Immature natural killer cell (primary cell): ENCODE measurements at regions not wholly inside any gene's neighbourhood (a gene's known extent, or its start where the extent isn't known, plus 50 kb on each side); places are given as distances from the start of the nearest gene placed in this dataset.

ENCODE experiments used
- DNase-seq, 3 donors: peaks; one replicate each; pipeline ENCODE4 v3.0.0; 2022; ENCODE audit warnings: mixed read lengths in 1 of 3
- H3K27ac Mint-ChIP-seq, 6 donors: one replicate each; pipeline ENCODE4 v1.8.0; 2020; ENCODE audit warnings: mixed read lengths in 6 of 6, mild to moderate bottlenecking in 5 of 6, inconsistent platforms in 4 of 6, moderate library complexity in 3 of 6
- H3K27me3 Mint-ChIP-seq, 3 donors: one replicate each; pipeline ENCODE4 v1.8.0; 2020 to 2021; ENCODE audit warnings: low read depth in 3 of 3, mild to moderate bottlenecking in 3 of 3, mixed read lengths in 3 of 3, moderate library complexity in 3 of 3, inconsistent platforms in 1 of 3
- H3K36me3 Mint-ChIP-seq, 3 donors: one replicate each; pipeline ENCODE4 v1.8.0; 2020; ENCODE audit warnings: mixed read lengths in 3 of 3, inconsistent platforms in 2 of 3, mild to moderate bottlenecking in 2 of 3
- H3K4me1 Mint-ChIP-seq, 2 donors: one replicate each; pipeline ENCODE4 v1.8.0; 2020; ENCODE audit warnings: inconsistent platforms in 2 of 2, mild to moderate bottlenecking in 2 of 2, mixed read lengths in 2 of 2, moderate library complexity in 1 of 2
- H3K4me3 Mint-ChIP-seq, 5 donors: one replicate each; pipeline ENCODE4 v1.8.0; 2020; ENCODE audit warnings: mild to moderate bottlenecking in 5 of 5, mixed read lengths in 5 of 5, inconsistent platforms in 3 of 5, moderate library complexity in 3 of 5
- H3K9me3 Mint-ChIP-seq, 6 donors: one replicate each; pipeline ENCODE4 v1.8.0; 2020; ENCODE audit warnings: mild to moderate bottlenecking in 6 of 6, mixed read lengths in 6 of 6, inconsistent platforms in 4 of 6, moderate library complexity in 3 of 6

DNA sequence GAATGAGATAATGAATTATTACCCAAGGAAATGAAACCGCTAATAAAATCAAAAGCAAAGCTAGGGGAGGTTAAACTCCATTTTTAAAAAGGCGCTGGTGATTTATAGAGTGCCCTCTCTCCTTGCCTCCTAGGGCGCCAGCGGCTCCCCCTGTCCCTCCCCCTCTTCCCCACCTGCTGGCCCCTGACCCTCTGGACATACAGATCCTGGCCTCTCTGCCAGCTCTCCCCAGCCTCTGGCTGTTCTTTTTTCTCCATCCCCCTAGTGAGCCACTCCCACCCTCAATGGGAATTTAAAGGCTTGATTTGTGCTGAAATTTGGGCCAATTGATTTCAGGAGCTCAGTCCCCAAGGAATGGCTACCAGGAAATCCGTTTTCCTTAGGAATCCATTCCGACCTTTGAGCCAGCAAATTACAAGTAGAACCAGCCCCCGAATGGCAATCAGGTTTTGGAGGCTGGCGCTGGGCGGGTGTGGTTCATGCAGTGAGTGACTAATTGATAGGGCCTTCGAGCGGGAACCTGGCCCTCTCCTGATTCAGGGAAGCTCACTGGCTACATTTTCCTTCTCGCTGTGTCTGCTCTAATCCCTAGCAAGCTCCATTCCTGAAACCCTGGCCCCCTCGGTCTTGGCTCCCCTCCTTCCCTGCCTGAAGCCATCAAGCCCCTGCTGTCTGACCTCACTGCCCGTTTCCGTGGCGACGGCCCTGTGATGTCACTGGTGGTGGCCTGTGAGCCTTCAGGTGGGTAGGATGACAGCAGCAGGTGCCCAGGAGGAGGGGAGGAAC is 141.9 kb upstream of the SDK2 start:
- Mint-ChIP-seq H3K9me3 (no peaks in the 10 kb centered on the region), H3K4me3 (no peak overlapping the region), H3K27ac (no peak overlapping the region), H3K4me1 (peaks cover 0 to 2% of the 10 kb centered on the region in 2 donors), H3K27me3 (peaks cover 0 to 14% (median 4%) of the 10 kb centered on the region in 3 donors), H3K36me3 (no peaks in the 10 kb centered on the region)
- no peak for DNase-seq

DNA sequence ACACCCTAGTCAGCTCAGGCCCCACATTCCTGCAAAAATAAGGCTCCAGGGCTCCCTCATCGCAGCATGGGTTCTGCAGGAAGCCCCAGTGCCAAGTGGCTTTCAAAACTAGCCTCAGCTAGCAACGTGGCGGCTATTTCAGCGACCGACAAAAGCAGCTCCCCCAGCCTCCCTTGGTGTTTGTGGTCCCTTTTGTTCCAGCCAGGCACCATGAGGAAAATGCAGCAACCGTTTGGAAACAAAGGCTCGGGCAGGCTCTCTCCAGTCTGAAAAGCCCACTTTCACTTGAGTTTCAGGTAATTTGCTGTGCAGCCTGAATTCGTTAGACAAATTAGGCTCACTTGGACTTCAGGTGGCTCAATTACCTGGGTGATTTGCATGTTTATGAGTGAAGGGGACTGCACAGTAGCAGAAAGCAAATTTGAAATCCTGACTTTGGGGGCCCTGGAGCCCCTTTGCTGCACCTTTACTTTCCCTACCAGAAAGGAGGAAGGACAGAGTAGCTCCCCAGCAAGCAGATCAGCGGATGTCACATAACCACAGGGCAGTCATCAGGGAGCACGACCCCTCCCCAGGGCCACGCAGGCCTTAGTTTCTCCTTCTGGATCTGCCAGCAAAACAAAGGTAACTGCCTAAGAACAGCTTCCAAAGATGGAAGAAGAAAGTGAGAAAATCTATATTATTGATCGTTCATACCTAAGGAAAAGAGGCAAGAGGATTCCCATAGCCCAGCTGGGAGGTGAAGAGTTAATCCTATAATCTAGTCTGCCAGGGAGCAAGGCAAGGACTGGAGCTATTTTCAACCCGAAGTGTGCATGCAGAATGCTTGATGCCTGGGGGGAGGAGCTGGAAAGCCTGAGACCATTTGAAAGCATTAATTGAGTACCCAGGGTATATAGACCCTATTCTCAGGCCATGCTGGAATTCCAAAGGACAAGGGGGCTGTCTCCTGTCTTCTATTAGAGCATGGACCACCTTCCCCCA is 143.1 kb upstream of the SDK2 start:
- Mint-ChIP-seq H3K4me1 (no peaks in the 10 kb centered on the region), H3K27ac (no peak overlapping the region), H3K4me3 (no peak overlapping the region), H3K36me3 (no peaks in the 10 kb centered on the region), H3K27me3 (peaks cover 0 to 11% (median 5%) of the 10 kb centered on the region in 3 donors), H3K9me3 (no peaks in the 10 kb centered on the region)
- DNase-seq: no peak

DNA sequence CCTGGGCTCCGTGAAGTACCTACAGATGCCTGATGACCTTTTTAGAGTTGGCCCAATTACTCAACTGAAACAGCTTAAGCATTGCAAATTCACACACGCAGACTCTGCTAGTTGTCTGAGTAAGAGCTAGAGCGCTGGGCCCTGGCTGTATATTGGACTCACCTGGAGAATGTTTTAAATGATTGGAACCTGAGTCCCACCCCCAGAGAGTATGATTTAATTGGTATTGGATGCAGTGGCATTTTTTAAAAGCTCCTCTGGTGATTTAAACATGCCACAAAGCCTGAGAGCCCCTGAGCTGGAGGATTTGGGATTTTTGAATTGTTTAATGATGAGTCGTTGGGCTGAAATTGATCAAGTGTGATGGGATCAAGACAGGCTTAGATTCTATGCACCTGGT is 143.9 kb upstream of the SDK2 start:
- no peak overlapping the region for H3K27ac Mint-ChIP-seq
- peaks cover 2 to 10% (median 5%) of the 10 kb centered on the region in 3 donors for H3K27me3 Mint-ChIP-seq
- DNase-seq: no peak
- no peaks in the 10 kb centered on the region for H3K36me3 Mint-ChIP-seq
- H3K9me3 Mint-ChIP-seq: no peaks in the 10 kb centered on the region
- no peaks in the 10 kb centered on the region for H3K4me1 Mint-ChIP-seq
- no peak overlapping the region for H3K4me3 Mint-ChIP-seq

DNA sequence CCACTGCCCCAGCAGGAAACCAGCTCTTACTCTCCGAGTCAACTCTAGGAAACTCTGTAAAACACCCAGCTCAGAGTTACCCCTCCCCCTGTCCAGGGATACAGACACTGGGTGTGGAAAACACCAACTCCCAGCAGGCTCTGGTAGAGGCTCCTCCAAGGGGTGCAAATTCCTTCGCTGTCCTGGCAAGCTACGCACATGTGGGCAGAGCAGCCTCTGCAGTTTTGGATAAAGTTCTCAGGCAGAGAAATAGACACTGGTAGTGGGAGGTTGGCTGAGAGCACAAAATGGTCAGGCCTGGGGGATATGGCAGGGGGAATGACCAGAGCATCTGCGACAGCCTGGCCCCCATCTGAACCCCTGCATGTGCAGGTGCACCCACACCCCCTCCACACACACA is 146.9 kb upstream of the SDK2 start:
- peaks cover 2 to 12% (median 3%) of the 10 kb centered on the region in 3 donors for H3K27me3 Mint-ChIP-seq
- H3K4me1 Mint-ChIP-seq: no peaks in the 10 kb centered on the region
- DNase-seq: no peak
- H3K36me3 Mint-ChIP-seq: no peaks in the 10 kb centered on the region
- H3K9me3 Mint-ChIP-seq: no peaks in the 10 kb centered on the region
- H3K27ac Mint-ChIP-seq: no peak overlapping the region
- H3K4me3 Mint-ChIP-seq: no peak overlapping the region

DNA sequence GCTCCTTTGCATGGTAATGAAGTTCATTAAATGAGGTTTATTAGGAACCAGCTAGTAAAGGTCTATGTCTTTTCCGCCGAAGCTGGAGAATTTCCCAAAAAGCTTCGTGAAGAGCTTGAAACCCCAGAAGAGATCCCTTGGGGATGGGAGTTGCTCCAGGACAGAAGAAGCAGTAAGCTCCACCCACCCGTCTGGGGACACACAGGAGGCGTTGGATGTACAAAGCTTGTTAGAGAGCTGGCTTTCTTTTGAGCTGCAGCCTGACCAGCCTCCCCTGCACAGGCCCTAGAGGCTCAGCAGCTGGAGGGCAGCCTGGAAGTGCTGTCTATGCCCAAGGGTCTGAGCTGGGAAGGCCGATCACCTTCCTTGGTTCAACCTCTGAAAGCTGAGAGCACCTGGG is 147.4 kb upstream of the SDK2 start:
- Mint-ChIP-seq H3K4me3 (no peak overlapping the region), H3K9me3 (no peaks in the 10 kb centered on the region), H3K36me3 (no peaks in the 10 kb centered on the region), H3K4me1 (no peaks in the 10 kb centered on the region), H3K27ac (no peak overlapping the region), H3K27me3 (peaks cover 2 to 13% (median 3%) of the 10 kb centered on the region in 3 donors)
- no peak for DNase-seq

DNA sequence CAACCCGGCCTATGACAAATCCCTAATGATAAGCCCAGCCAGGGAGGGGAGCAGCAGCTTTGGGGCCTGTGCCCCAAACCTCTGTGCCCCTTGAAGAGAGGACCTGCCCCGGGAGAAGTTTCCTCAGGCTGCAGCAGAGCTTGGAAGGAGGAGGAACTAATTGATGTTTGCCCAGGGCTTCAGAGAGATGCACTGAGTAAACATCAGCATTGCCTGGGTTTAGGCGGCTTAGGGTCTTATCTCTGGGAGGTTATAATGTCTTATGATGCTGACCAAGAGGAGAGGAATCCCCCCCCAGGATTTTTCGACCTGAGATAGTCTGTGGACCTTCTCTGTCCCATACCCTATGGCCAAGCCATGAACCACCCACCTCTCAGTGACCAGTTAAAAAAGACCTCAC is 148.7 kb upstream of the SDK2 start:
- no peaks in the 10 kb centered on the region for H3K4me1 Mint-ChIP-seq
- peaks cover 2 to 14% (median 8%) of the 10 kb centered on the region in 3 donors for H3K27me3 Mint-ChIP-seq
- H3K36me3 Mint-ChIP-seq: no peaks in the 10 kb centered on the region
- no peak overlapping the region for H3K4me3 Mint-ChIP-seq
- H3K27ac Mint-ChIP-seq: no peak overlapping the region
- DNase-seq: no peak
- no peaks in the 10 kb centered on the region for H3K9me3 Mint-ChIP-seq

DNA sequence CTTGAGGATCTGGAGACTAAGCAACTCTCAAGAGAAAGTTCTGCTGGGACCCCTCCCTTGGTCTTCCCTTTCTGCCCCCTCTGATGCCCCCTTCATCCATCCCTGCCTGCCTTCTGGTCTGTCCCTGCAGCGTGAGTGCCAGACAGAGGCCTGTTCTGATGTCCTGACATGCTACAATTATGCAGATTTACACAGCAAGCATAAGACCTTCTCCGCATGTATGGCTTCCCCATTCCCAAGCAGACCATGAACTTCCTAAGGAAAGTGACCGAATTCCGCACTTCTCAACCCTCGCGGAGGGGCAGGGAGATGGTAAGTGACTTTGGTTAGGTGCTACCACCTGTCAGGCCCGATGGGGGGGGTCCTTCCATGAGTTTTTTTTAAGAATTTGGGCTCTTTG is 150.1 kb upstream of the SDK2 start:
- Mint-ChIP-seq H3K27ac (no peak overlapping the region), H3K36me3 (no peaks in the 10 kb centered on the region), H3K9me3 (no peaks in the 10 kb centered on the region), H3K27me3 (peaks cover 2 to 17% (median 8%) of the 10 kb centered on the region in 3 donors), H3K4me3 (no peak overlapping the region), H3K4me1 (no peaks in the 10 kb centered on the region)
- DNase-seq: no peak

DNA sequence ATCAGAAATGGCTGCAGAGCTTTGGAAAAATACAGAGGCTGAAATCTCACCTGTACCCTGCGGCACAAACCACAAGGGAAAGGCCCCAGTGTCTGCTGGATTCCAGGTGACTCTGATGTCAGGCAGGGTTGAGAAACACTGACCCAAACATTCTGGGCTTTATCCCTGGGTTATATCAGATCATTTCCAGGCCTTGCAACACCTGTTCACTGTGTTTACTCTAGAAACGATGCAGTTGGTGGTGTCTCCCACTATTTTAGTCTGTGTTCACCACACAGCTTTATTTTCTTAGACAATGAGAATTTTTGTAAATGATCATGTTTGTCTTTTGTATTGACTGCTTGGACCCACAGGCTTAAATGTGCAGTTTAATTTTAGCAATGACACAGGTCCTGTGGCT is 151.5 kb upstream of the SDK2 start:
- no peak overlapping the region for H3K27ac Mint-ChIP-seq
- DNase-seq: no peak
- H3K27me3 Mint-ChIP-seq: peaks cover 2 to 13% (median 7%) of the 10 kb centered on the region in 3 donors
- H3K9me3 Mint-ChIP-seq: no peaks in the 10 kb centered on the region
- no peaks in the 10 kb centered on the region for H3K4me1 Mint-ChIP-seq
- no peak overlapping the region for H3K4me3 Mint-ChIP-seq
- H3K36me3 Mint-ChIP-seq: no peaks in the 10 kb centered on the region

DNA sequence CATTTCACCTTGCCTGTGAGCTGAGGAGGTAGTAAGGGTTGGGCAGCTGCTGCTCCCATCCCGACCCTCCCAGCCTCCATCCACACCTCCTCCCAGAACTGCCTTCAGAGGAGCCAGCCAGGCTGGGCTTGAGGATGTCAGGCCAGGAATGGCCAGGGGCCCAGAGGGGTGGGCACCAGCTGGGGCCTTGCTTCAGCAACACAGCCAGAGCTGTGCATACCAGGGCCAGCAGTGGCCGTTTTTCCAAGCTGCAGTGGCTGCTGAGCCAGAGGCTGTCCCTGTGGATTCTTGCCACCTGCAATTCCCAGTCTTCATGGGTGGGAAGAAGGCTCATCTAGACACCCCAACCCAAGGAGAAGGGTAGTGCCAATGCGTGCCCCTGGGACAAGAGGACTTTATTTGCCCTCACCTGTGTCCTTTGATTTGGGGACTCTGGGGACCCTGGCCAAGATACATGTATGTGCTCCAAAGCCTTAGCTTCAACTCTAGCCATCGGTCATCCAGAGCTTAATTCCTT is 153.4 kb upstream of the SDK2 start:
- DNase-seq: no peak
- no peaks in the 10 kb centered on the region for H3K4me1 Mint-ChIP-seq
- no peak overlapping the region for H3K4me3 Mint-ChIP-seq
- H3K9me3 Mint-ChIP-seq: peaks cover 0 to 2% (median 0%) of the 10 kb centered on the region in 6 donors
- peaks cover 2 to 13% (median 8%) of the 10 kb centered on the region in 3 donors for H3K27me3 Mint-ChIP-seq
- H3K36me3 Mint-ChIP-seq: no peaks in the 10 kb centered on the region
- H3K27ac Mint-ChIP-seq: no peak overlapping the region

DNA sequence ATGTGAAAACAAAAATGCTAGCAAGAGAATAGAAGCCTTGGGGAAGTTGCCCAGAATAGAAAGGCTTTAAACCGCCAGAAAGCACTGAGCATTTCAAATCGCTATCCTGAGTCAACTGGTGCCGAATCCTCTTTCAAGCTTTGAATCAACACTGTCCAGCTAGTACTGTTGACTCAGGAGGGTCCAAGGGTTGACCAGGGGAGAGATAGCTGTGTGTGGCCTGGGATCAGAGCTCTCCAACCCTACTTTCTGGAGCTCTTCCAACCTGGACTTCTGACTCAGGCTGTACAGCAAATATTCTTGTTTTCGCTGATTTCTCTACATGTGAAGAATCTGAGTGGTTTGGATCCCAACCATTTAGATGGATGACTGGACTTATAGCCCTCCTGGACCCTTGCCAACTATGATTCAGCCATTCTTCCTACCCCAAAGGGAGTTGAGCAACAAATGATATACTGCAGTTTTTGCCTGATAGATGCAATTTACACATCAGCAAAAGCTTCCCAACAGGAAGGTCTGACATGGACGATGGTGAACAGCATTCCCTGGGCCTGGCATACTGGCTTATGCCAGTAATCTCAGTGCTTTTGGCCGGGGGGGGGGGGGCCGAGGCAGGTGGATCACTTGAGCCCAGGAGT is 154.0 kb upstream of the SDK2 start:
- H3K36me3 Mint-ChIP-seq: peaks cover 0 to 3% (median 0%) of the 10 kb centered on the region in 3 donors
- no peak for DNase-seq
- H3K4me1 Mint-ChIP-seq: no peaks in the 10 kb centered on the region
- H3K9me3 Mint-ChIP-seq: peaks cover 0 to 5% (median under 1%) of the 10 kb centered on the region in 6 donors
- peaks cover 0 to 13% (median 8%) of the 10 kb centered on the region in 3 donors for H3K27me3 Mint-ChIP-seq
- H3K4me3 Mint-ChIP-seq: no peak overlapping the region
- H3K27ac Mint-ChIP-seq: no peak overlapping the region

DNA sequence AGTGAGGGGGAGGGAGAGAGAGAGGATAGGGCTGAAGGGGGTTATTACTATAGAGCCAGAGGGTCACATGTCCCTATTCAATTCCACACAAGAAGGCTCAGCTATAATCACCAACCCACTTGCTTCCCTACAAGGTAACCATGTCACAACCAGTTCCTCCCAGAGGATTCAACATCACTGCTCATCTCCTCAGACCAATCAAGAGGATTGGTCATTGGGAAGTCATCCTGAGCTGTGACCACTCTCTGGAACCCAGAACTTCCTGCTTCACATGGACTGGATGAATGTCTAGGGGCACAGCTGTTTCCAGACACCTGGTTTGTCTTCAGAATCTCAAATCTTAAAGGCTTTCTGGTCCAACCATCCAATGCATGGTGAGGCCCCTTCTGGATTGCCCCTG is 154.9 kb upstream of the SDK2 start:
- DNase-seq: no peak
- H3K36me3 Mint-ChIP-seq: peaks cover 0 to 3% (median 0%) of the 10 kb centered on the region in 3 donors
- H3K27ac Mint-ChIP-seq: no peak overlapping the region
- peaks cover 0 to 5% (median under 1%) of the 10 kb centered on the region in 6 donors for H3K9me3 Mint-ChIP-seq
- no peaks in the 10 kb centered on the region for H3K4me1 Mint-ChIP-seq
- no peak overlapping the region for H3K4me3 Mint-ChIP-seq
- peaks cover 0 to 11% (median 8%) of the 10 kb centered on the region in 3 donors for H3K27me3 Mint-ChIP-seq

DNA sequence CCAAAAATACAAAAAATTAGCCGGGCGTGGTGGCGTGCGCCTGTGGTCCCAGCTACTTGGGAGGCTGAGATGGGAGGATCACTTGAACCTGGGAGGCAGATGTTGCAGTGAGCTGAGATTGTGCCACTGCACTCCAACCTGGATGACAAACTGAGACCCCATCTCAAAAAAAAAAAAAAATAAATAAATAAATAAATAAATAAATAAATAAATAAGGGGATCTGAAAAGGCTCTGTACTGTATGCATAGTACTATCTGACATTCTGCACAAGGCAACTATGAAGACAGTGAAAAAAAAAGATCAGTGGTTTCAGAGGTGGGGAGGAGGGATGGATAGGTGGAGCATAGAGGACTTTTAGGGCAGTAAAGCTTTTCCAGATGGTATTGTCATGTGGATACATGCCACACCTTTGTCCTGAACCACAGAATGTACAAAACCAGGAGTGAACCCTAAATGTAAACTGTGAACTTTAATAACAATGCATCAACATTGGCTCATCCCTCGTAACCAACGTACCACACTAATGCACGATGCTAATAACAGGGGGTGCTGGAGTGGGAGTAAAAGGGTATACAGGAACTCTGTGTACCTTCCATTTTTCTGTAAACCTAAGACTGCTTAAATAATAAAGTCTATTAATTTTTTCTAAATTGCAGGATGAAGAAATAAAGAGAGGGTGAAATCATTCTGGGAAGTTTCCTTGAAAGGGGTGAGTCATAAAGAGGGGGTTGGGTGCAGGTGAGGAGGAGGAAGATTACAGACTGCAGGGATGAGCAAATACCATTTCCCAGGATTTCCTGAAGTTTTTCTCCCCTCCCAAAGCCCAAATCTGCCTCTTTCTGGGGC is 155.8 kb upstream of the SDK2 start:
- Mint-ChIP-seq H3K36me3 (peaks cover 0 to 3% (median 0%) of the 10 kb centered on the region in 3 donors), H3K27me3 (peaks cover 2 to 12% (median 9%) of the 10 kb centered on the region in 3 donors), H3K9me3 (peaks cover 0 to 5% (median under 1%) of the 10 kb centered on the region in 6 donors), H3K4me1 (no peaks in the 10 kb centered on the region), H3K4me3 (no peak overlapping the region), H3K27ac (no peak overlapping the region)
- no peak for DNase-seq

DNA sequence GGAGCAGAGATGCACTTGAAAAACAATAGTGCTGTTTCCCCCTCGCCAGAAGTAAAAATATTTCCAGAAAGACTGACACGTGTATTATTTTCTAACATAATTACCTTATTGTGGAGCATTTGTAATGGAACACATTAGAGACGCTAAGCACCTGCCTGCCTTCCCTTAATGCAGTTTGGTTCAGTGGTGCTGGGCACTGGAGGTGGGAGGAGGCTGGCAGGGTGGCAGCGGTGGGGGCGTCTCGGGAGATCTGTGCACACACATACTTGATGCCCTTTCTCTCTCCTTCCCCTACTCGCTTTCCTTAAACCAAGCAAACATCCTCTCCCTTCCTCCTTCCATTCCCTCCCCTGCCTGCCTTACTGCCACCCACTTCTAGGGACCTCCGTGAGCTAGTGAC is 156.6 kb upstream of the SDK2 start:
- peaks cover 2 to 14% (median 11%) of the 10 kb centered on the region in 3 donors for H3K27me3 Mint-ChIP-seq
- no peak for DNase-seq
- H3K27ac Mint-ChIP-seq: no peak overlapping the region

More for the DNA sequence above, 156.6 kb upstream of the SDK2 start:
- H3K9me3 Mint-ChIP-seq: peaks cover 0 to 10% (median 2%) of the 10 kb centered on the region in 6 donors
- peaks cover 0 to 3% (median 0%) of the 10 kb centered on the region in 3 donors for H3K36me3 Mint-ChIP-seq
- H3K4me1 Mint-ChIP-seq: no peaks in the 10 kb centered on the region
- H3K4me3 Mint-ChIP-seq: no peak overlapping the region
